ENCODE measurements at regions not wholly inside any gene's neighbourhood (a gene's known extent, or its start where the extent isn't known, plus 50 kb on each side); places are given as distances from the start of the nearest gene placed in this dataset.

GRCh38 chr15:26178640-26179220, 315.6 kb upstream of the ATP10A start:
- no peak for DNase-seq

DNA sequence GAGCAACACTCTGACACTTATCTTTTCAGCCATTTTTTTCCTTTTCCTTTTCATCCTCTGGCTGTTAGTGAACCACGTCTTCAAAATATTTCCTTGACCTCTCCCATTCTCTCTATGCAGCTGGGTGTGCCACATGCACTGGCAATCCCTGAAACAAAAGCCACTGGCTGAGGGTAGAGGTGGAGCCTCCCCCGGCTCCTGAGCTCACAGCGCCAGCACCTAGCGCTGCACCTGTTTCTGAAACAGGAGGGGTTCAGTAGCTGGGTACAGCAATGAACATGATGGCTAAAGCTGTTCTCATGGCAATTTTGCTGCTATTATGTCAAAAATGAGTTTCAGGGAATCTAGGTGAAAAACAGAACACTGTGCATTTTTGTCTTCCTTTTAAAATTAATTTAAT, 314.7 kb upstream of the ATP10A start:
- DNase-seq, result no peak

- no peak for DNase-seq
Measured at GRCh38 chr15:26176831-26177230, 313.7 kb upstream of the ATP10A start.

- no peak for DNase-seq
Measured at GRCh38 chr15:26171266-26171665, 308.1 kb upstream of the ATP10A start.

- DNase-seq, result no peak
Measured at GRCh38 chr15:26166429-26166828, 303.3 kb upstream of the ATP10A start.

DNA sequence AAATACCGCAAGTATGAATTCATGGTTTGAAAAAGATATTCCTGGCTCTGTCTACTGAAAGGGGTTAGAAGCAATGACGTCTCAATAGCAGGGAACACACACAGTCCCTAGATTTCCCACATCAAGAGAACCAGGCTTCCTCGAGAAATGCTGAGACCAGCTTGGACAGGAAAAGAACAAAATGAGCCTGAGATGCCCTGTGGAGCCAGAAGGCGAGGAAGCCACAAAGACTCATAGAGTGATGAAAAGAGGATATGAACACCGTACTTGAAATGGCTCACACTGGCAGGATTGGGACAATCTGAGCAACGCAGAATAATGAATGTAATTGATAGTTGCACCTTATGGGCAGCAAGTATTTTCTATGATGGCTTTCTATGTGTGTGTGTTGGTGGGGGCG, 302.4 kb upstream of the ATP10A start:
- DNase-seq, result no peak

DNA sequence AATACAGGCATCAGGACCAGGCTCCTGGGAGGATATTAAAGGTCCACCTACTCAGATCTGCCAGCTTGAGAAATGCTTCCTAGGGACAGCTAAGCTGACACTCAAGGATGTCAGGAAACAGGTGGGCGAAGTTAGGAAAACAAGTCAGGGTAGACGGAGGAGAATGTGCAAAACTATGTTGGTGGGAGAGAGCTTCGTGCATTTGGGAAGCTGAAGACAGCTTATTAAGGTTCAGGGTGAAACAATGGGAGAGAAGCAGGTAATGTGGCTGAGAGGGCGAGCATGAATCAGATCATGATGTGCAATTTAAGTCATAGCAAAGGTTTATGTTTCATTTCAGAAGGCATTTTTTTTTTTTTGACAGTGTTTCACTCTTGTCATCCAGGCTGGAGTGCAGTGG, 297.2 kb upstream of the ATP10A start:
- DNase-seq, result no peak

DNA sequence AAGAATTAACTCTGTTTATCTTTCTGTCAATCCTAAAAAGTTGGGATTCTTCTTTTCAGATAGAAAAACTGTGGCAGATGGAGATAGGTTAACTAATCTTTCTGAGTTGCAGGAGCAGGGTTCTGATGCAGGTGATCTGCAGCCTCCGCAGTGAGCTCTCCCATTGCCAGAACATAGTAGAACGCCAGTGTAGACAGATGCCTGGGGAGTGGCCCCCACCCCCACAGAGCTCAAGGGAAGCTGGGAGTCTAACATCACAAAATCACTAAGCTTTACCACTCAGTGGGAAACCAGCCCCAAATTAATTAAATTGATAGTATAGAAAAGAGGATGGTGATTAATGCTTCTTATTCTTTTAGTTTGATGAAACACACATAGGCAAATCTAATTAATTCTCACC, 295.0 kb upstream of the ATP10A start:
- DNase-seq, result no peak

DNA sequence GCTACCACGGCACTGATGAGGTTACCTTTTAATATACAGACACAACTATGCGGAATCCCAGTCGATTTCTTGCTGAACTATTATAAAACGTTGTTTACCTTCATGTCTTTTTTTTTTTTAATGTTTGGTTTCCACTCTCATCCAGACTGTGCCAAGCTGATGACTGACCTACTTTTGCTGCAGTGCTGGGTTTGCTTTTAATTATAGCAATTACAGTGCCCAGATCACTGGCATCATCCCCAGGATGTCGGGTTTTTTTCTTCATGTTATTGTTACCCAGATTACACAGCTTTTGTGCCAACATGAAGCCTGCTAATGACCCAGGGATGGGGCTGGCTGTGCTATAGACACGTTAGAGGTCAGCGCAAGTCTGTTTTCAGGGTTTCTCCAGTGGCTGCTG, 294.0 kb upstream of the ATP10A start:
- DNase-seq, result no peak

- DNase-seq, result no peak
Measured at GRCh38 chr15:26156051-26156450, 292.9 kb upstream of the ATP10A start.

GRCh38 chr15:26148156-26148860, 285.2 kb upstream of the ATP10A start:
- DNase-seq, result no peak

DNA sequence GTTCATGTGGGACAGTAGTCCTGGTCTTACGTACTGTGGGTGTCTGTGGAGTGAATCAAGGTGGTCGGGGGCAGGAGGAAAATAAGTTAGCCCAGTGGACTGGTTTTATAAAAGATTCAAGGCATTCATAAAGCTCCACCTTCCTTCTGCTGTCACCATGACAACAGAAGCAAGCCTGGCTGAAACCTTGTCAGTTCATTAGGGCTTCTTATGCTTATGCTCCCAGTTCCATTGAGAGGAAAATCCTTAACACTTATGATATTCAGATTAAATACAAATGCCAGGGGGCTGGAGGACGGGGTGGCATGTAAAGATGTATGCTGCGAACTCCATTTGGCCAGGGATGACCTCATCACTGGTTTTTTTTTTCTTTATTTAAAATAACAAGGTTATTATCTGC, 283.1 kb upstream of the ATP10A start:
- DNase-seq, result no peak

DNA sequence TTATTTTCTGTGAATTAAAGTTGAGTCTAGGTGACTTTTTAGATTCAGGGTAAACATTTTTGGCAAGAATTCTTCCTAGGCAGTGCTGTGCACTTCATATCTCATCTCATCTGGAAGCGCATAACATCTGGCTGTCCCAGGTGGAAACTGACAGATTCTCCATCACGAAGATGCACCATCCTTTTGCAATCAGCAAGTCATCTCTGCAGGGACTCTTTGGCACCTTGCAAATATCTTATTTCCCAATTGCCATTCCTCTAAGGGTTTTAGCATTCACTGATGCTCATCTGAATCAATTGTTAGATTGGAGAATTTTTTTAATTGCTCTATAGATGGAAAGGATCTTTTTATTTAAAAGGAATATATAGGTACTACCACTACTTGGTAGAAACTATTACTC, 282.7 kb upstream of the ATP10A start:
- no peak for DNase-seq

GRCh38 chr15:26144836-26145235, 281.7 kb upstream of the ATP10A start:
- no peak for DNase-seq

GRCh38 chr15:26143221-26143620, 280.1 kb upstream of the ATP10A start:
- DNase-seq, result no peak

DNA sequence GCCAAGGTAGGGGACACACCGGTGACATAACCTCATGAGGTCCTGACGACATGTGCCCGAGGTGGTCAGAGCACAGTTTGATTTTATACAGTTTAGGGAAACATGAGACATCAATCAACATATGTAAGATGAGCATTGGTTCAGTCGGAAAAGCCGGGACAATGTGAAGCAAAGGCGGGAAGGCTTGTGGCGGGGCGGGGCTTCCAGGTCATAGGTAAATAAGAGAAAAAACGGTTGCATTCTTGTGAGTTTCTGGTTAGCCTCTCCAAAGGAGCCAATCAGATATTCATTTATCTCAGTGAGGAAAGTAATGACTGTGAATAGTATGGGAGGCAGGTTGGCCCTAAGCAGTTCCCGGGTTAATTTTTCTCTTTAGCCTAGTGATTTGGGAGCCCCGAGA, 271.7 kb upstream of the ATP10A start:
- no peak for DNase-seq

DNA sequence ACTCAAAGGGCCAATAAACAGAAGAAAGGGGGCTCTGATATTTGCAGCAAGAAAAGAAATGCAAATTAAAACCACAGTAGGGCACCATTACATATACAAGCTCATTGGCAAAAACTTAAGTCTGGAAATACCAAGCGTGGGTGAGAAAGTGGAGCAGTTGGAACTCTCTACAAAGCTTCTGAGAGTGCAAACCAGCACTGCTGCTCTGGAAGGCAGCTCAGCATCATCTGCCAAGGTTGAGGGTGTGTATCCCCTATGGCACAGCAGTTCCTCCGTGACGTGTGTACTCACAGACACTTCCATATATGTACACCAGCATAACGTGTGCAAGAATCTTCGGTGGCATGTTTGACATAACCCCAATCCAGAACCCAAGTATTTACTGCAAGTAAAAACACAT, 271.0 kb upstream of the ATP10A start:
- DNase-seq, result no peak

DNA sequence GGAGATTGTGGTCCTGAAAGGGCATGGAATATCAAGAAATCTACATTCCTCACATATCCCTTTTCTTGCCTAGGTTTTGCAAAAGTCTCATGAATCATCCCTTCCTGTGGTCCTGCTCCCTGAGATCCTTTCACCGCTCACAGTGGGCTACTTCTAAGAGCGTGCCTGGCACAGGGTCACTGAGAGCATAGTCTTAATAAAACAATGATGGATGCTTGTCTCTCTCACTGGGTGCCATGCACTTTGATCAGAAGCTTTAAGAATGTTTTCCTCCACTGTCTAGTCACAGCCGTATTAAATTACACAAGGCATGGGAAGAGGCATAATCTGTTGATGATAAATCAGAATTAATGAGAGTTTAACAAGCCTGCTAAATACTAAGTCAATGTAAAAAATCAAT, 269.7 kb upstream of the ATP10A start:
- no peak for DNase-seq

DNA sequence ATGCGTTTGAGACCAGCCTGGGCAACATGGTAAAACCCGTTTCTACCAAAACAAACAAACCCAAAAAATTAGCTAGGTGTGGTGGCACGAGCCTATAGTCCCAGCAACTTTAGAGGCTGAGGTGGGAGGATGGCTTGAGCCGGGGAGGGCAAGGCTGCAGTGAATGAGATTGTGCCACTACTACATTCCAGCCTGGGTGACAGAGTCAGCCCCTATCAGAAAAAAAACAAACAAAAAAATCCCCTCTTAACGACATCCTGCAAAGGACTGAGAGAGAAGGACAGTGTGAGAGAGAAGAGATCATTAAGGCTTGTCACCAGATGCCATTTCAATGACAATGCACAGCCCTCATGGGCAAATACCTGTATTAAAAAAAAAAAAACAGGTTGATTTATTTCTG, 266.7 kb upstream of the ATP10A start:
- DNase-seq, result no peak

DNA sequence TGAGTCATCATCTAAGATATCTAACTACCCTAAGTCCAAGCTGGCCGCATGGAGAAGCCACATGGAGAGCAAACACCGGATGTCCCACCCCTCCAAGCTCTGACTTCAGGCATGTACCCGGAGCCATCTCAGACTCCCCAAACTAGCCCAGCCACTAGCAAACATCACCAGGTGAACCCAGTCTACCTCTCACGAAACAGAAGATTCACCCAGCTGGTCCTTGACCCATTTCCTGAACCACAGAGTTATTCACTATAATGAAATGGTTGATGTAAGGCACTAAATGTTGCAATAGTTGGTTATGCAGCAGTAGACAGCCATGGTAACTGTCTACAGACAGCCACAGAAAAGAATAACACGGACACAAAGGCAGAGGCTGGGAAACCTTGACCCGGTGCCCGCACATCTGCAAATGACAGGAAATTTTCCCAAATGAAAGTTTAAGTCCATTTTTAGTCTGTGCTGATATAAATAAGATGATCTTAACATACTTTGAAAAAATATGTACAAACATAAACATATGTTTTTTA, 265.5 kb upstream of the ATP10A start:
- no peak for DNase-seq

- DNase-seq, result no peak
Measured at GRCh38 chr15:26126819-26127387, 263.8 kb upstream of the ATP10A start.

DNA sequence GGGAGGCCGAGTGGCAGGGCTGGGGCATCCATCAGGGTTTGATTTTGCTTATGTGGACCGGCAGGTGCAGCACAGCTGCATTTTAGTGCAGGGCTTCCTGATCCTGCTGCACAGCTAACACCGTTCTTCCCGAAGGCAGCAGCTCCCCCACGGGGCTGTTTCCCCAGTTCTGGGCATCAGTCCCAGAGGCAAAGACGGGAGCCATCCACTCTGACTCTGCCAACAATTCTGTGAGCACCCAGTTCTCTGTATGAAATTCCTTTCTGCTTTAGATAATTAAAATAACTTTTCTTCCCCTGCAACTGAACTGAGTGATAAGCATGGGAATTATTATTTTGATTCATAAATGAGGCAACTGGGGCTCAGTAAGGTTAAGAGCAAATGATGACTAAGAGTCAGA, 262.9 kb upstream of the ATP10A start:
- no peak for DNase-seq

GRCh38 chr15:26125664-26126063, 262.5 kb upstream of the ATP10A start:
- no peak for DNase-seq

GRCh38 chr15:26119322-26119721, 256.2 kb upstream of the ATP10A start:
- no peak for DNase-seq

All from NCI-H187 (cell line).